Spleen (tissue), 7 donors: ENCODE measurements at regions not wholly inside any gene's neighbourhood (a gene's known extent, or its start where the extent isn't known, plus 50 kb on each side); places are given as distances from the start of the nearest gene placed in this dataset.

Experiments used
- POLR2A ChIP-seq, 3 donors: fragments of 450-650 bp; IDR thresholded peaks; one replicate each; pipeline ENCODE4 v1.5.1; 2017; ENCODE audit warnings: antibody characterized with exemption in 3 of 3, mild to moderate bottlenecking in 1 of 3
- TF ChIP-seq, protein P1 (sequence below), 11 experiments: fragments of 200-600 bp in 7 of 11; fragments of 450-650 bp in 4 of 11; sonication (generic) in 4 of 11; IDR thresholded peaks in 8 of 11; conservative IDR thresholded peaks in 3 of 11; 1 replicate in 7 of 11; 2 replicates in 4 of 11; pipeline versions ENCODE4 v1.4.0 to v1.8.0; 2016 to 2021; ENCODE audit warnings: antibody characterized with exemption in 11 of 11, inconsistent platforms in 4 of 11, mild to moderate bottlenecking in 1 of 11
- donor health status: DM: no; HTN: no; CAD: no; lungs with moderate emphysema.
- donor health status: DM: no; HTN: no; CAD: no.
- donor health status: DM: no; HTN: no; CAD: no.

GRCh38 chr1:82319546-82319945 lies 518.8 kb downstream of the ADGRL2 start:
- TF ChIP-seq, protein P1, sequence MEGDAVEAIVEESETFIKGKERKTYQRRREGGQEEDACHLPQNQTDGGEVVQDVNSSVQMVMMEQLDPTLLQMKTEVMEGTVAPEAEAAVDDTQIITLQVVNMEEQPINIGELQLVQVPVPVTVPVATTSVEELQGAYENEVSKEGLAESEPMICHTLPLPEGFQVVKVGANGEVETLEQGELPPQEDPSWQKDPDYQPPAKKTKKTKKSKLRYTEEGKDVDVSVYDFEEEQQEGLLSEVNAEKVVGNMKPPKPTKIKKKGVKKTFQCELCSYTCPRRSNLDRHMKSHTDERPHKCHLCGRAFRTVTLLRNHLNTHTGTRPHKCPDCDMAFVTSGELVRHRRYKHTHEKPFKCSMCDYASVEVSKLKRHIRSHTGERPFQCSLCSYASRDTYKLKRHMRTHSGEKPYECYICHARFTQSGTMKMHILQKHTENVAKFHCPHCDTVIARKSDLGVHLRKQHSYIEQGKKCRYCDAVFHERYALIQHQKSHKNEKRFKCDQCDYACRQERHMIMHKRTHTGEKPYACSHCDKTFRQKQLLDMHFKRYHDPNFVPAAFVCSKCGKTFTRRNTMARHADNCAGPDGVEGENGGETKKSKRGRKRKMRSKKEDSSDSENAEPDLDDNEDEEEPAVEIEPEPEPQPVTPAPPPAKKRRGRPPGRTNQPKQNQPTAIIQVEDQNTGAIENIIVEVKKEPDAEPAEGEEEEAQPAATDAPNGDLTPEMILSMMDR (IDR thresholded peaks at IDR 0.05 in 8 of 11, conservative IDR thresholded peaks at IDR 0.05 in 3 of 11) = no peak
- TF ChIP-seq POLR2A (IDR thresholded peaks at IDR 0.05) = no peak
